HL-60 (cell line): ENCODE measurements at regions not wholly inside any gene's neighbourhood (a gene's known extent, or its start where the extent isn't known, plus 50 kb on each side); places are given as distances from the start of the nearest gene placed in this dataset.

Experiments used
- DNase-seq, 2 experiments: peaks; one replicate each; pipeline ENCODE4 v3.0.0-alpha.2; 2010 to 2020; ENCODE audit warnings: low read depth in 1 of 2, low spot score in 1 of 2
- H3K27ac ChIP-seq: fragments of 250-450 bp; sonication (Bioruptor Pico); replicated peaks from 2 replicates; pipeline ENCODE4 v1.5.1; 2020; ENCODE audit warnings: mild to moderate bottlenecking, moderate library complexity
- H3K27me3 ChIP-seq: fragments of 250-450 bp; sonication (Bioruptor Pico); 2 replicates; pipeline ENCODE4 v1.5.1; 2021; ENCODE audit warnings: mild to moderate bottlenecking, moderate library complexity; ENCODE audit not compliant: insufficient read depth, poor library complexity, severe bottlenecking
- H3K4me3 ChIP-seq: replicated peaks from 2 replicates; pipeline ENCODE4 v1.5.1; 2011; ENCODE audit warnings: mild to moderate bottlenecking, control low read depth, low read length; ENCODE audit not compliant: insufficient read depth
- GABPA ChIP-seq: IDR thresholded peaks from 2 replicates; pipeline ENCODE4 v1.6.1; 2012; ENCODE audit warnings: low read depth
- POLR2AphosphoS5 ChIP-seq: IDR thresholded peaks from 2 replicates; pipeline ENCODE4 v1.6.1; 2012; ENCODE audit warnings: low read depth
- SPI1 ChIP-seq: IDR thresholded peaks from 2 replicates; pipeline ENCODE4 v1.6.1; 2012; ENCODE audit warnings: low read depth, mild to moderate bottlenecking, borderline replicate concordance
- TF ChIP-seq, protein P1 (sequence below): IDR thresholded peaks from one replicate; pipeline ENCODE4 v1.5.1; 2011; ENCODE audit warnings: low read length, control low read depth, inconsistent platforms; ENCODE audit not compliant: insufficient read depth
- TF ChIP-seq, protein P2 (sequence below): IDR thresholded peaks from 2 replicates; pipeline ENCODE4 v1.6.1; 2012; ENCODE audit warnings: low read depth; ENCODE audit not compliant: insufficient replicate concordance

DNA sequence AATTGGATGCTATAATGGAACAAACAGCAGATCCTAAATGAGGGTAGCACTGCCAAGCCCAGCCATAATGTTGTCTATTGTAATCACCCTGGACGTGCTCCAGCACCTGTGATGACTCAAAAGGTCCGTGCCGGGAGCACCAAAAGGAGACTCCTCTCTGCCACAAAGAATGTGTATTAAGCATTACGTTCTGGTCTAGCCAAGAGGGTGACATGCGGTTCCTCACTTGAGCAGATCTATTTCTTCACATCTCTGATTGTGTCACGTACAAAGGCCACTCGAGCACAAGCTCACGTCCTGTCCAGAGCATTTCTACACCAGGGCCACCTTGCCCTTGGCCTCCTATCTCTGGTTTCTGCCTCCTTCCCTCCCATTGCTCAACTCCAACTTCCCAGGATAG, 219.9 kb upstream of the IRS2 start:
- DNase-seq = no peak
- H3K27ac ChIP-seq = no peak overlapping the region
- no peaks in the 10 kb centered on the region for H3K27me3 ChIP-seq
- no peak for TF ChIP-seq SPI1
- TF ChIP-seq, protein P1, sequence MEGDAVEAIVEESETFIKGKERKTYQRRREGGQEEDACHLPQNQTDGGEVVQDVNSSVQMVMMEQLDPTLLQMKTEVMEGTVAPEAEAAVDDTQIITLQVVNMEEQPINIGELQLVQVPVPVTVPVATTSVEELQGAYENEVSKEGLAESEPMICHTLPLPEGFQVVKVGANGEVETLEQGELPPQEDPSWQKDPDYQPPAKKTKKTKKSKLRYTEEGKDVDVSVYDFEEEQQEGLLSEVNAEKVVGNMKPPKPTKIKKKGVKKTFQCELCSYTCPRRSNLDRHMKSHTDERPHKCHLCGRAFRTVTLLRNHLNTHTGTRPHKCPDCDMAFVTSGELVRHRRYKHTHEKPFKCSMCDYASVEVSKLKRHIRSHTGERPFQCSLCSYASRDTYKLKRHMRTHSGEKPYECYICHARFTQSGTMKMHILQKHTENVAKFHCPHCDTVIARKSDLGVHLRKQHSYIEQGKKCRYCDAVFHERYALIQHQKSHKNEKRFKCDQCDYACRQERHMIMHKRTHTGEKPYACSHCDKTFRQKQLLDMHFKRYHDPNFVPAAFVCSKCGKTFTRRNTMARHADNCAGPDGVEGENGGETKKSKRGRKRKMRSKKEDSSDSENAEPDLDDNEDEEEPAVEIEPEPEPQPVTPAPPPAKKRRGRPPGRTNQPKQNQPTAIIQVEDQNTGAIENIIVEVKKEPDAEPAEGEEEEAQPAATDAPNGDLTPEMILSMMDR = no peak
- no peak for TF ChIP-seq POLR2AphosphoS5
- TF ChIP-seq, protein P2, sequence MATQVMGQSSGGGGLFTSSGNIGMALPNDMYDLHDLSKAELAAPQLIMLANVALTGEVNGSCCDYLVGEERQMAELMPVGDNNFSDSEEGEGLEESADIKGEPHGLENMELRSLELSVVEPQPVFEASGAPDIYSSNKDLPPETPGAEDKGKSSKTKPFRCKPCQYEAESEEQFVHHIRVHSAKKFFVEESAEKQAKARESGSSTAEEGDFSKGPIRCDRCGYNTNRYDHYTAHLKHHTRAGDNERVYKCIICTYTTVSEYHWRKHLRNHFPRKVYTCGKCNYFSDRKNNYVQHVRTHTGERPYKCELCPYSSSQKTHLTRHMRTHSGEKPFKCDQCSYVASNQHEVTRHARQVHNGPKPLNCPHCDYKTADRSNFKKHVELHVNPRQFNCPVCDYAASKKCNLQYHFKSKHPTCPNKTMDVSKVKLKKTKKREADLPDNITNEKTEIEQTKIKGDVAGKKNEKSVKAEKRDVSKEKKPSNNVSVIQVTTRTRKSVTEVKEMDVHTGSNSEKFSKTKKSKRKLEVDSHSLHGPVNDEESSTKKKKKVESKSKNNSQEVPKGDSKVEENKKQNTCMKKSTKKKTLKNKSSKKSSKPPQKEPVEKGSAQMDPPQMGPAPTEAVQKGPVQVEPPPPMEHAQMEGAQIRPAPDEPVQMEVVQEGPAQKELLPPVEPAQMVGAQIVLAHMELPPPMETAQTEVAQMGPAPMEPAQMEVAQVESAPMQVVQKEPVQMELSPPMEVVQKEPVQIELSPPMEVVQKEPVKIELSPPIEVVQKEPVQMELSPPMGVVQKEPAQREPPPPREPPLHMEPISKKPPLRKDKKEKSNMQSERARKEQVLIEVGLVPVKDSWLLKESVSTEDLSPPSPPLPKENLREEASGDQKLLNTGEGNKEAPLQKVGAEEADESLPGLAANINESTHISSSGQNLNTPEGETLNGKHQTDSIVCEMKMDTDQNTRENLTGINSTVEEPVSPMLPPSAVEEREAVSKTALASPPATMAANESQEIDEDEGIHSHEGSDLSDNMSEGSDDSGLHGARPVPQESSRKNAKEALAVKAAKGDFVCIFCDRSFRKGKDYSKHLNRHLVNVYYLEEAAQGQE = no peak
- no peak for TF ChIP-seq GABPA
- H3K4me3 ChIP-seq = no peak overlapping the region

DNA sequence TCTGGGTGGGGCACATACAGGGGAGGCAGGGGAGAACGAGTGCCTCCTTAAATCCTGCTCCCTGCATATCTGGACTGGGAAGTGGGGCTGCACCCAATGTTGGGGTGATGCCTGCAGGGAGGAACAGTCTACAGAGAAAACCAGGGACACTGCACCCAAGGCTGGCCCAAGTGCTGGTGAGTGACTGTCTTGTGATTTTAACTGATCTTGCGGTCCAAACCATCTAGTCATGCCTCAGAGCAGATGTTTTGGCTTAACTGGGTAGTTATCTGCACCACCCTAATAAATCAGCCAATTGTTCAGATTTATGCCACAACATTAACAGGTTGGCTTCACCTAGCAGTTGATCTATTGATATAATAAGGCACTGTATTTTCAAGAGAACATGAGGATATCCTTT, 219.2 kb upstream of the IRS2 start:
- Histone ChIP-seq H3K27ac (no peak overlapping the region), H3K27me3 (no peaks in the 10 kb centered on the region), H3K4me3 (no peak overlapping the region)
- no peak for DNase-seq
- TF ChIP-seq, protein P1 = no peak
- TF ChIP-seq GABPA (no peak), SPI1 (no peak), POLR2AphosphoS5 (no peak)
- TF ChIP-seq, protein P2 = no peak

DNA sequence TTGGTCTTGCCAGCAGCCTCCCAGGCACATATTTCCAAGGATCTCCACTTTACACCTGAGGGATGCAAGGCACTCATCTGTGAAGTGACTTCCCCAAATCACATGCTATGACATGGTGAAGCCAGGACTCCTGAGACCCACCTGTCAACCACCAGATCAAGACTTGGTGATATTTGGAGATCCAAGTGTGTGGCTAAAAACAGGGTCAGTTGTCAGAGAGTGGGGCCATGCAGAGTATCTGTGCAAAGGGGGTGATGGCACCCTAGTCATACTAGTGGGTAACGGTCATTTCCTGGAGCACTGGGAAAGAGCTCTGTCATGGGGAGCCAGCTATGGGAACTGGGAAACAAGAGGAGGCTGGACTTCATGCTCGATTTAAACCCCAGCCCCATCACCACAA, 218.4 kb upstream of the IRS2 start:
- H3K27ac ChIP-seq = no peak overlapping the region
- DNase-seq = no peak
- no peaks in the 10 kb centered on the region for H3K27me3 ChIP-seq
- no peak for TF ChIP-seq SPI1
- TF ChIP-seq, protein P2 = no peak
- TF ChIP-seq GABPA = no peak
- no peak for TF ChIP-seq POLR2AphosphoS5
- H3K4me3 ChIP-seq = no peak overlapping the region
